ENCODE measurements at regions not wholly inside any gene's neighbourhood (a gene's known extent, or its start where the extent isn't known, plus 50 kb on each side); places are given as distances from the start of the nearest gene placed in this dataset.

DNA sequence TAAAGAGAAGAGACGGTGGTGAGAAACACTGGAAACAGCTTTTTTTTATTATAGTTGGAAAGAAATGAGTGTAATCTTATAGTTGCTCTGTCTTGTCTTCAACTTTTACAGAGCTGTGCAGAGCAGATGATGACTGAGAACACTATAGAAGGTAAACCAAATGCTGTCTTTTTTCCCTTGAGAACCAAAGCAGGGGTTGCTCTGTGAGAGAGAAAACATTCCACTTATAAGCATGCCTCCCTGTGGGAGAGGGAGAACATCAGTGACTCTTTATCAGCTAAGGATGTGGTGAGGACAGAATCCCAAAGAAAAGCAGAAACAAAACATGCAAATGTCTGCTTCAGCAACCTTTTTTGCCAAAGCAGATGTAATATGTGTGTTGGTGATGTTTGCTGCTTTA lies 179.3 kb upstream of the HDDC2 start:
- Histone ChIP-seq H2AFZ (ENCODE audit: low read length) (no peak overlapping the region), H4K20me1 (ENCODE audit: insufficient read depth, low read depth, low read length) (no peaks in the 10 kb centered on the region), H3K36me3 (ENCODE audit: insufficient read depth, low read length) (no peaks in the 10 kb centered on the region), H3K9me2 (replicated peaks; ENCODE audit: insufficient read depth, low read length) (no peaks in the 10 kb centered on the region), H3K27me3 (ENCODE audit: low read length) (no peaks in the 10 kb centered on the region), H3K4me2 (ENCODE audit: low read depth, low read length, poor library complexity, severe bottlenecking) (no peak overlapping the region), H3K9ac (ENCODE audit: low read length) (no peak overlapping the region), H3K79me2 (ENCODE audit: low read length) (no peaks in the 10 kb centered on the region), H3K4me3 (ENCODE audit: low read length) (no peak overlapping the region), H3K27ac (ENCODE audit: low read length) (no peak overlapping the region), H3K4me1 (ENCODE audit: low read length) (no peaks in the 10 kb centered on the region), H3K9me3 (ENCODE audit: low read length) (no peaks in the 10 kb centered on the region)
- no peak for DNase-seq

GRCh38 chr6:125485757-125486156 lies 184.0 kb upstream of the HDDC2 start:
- no peaks in the 10 kb centered on the region for H3K9me2 ChIP-seq (replicated peaks; ENCODE audit: insufficient read depth, low read length)
- H3K9me3 ChIP-seq (ENCODE audit: low read length): no peaks in the 10 kb centered on the region
- no peak overlapping the region for H3K9ac ChIP-seq (ENCODE audit: low read length)
- H2AFZ ChIP-seq (ENCODE audit: low read length): no peak overlapping the region
- H4K20me1 ChIP-seq (ENCODE audit: insufficient read depth, low read depth, low read length): no peaks in the 10 kb centered on the region
- no peak for DNase-seq
- no peaks in the 10 kb centered on the region for H3K79me2 ChIP-seq (ENCODE audit: low read length)
- H3K27me3 ChIP-seq (ENCODE audit: low read length): no peaks in the 10 kb centered on the region
- H3K36me3 ChIP-seq (ENCODE audit: insufficient read depth, low read length): no peaks in the 10 kb centered on the region
- no peak overlapping the region for H3K4me2 ChIP-seq (ENCODE audit: low read depth, low read length, poor library complexity, severe bottlenecking)
- no peaks in the 10 kb centered on the region for H3K4me1 ChIP-seq (ENCODE audit: low read length)
- no peak overlapping the region for H3K4me3 ChIP-seq (ENCODE audit: low read length)
- H3K27ac ChIP-seq (ENCODE audit: low read length): no peak overlapping the region

- Histone ChIP-seq H2AFZ (ENCODE audit: low read length) (no peak overlapping the region), H4K20me1 (ENCODE audit: insufficient read depth, low read depth, low read length) (no peaks in the 10 kb centered on the region), H3K4me1 (ENCODE audit: low read length) (no peaks in the 10 kb centered on the region), H3K27ac (ENCODE audit: low read length) (no peak overlapping the region), H3K4me2 (ENCODE audit: low read depth, low read length, poor library complexity, severe bottlenecking) (no peak overlapping the region), H3K4me3 (ENCODE audit: low read length) (no peak overlapping the region), H3K9me2 (replicated peaks; ENCODE audit: insufficient read depth, low read length) (no peaks in the 10 kb centered on the region), H3K9ac (ENCODE audit: low read length) (no peak overlapping the region), H3K9me3 (ENCODE audit: low read length) (no peaks in the 10 kb centered on the region), H3K79me2 (ENCODE audit: low read length) (no peaks in the 10 kb centered on the region), H3K36me3 (ENCODE audit: insufficient read depth, low read length) (no peaks in the 10 kb centered on the region), H3K27me3 (ENCODE audit: low read length) (no peaks in the 10 kb centered on the region)
- no peak for DNase-seq
These were observed 185.1 kb upstream of the HDDC2 start for GRCh38 chr6:125486881-125487280.

- no peaks in the 10 kb centered on the region for H3K9me3 ChIP-seq (ENCODE audit: low read length)
- H3K27ac ChIP-seq (ENCODE audit: low read length): no peak overlapping the region
- H3K79me2 ChIP-seq (ENCODE audit: low read length): no peaks in the 10 kb centered on the region
- no peak overlapping the region for H2AFZ ChIP-seq (ENCODE audit: low read length)
- no peaks in the 10 kb centered on the region for H3K4me1 ChIP-seq (ENCODE audit: low read length)
- no peaks in the 10 kb centered on the region for H3K27me3 ChIP-seq (ENCODE audit: low read length)
- no peak overlapping the region for H3K4me3 ChIP-seq (ENCODE audit: low read length)
- no peaks in the 10 kb centered on the region for H4K20me1 ChIP-seq (ENCODE audit: insufficient read depth, low read depth, low read length)
- H3K9ac ChIP-seq (ENCODE audit: low read length): no peak overlapping the region
- DNase-seq: no peak
- no peak overlapping the region for H3K4me2 ChIP-seq (ENCODE audit: low read depth, low read length, poor library complexity, severe bottlenecking)
- H3K9me2 ChIP-seq (replicated peaks; ENCODE audit: insufficient read depth, low read length): no peaks in the 10 kb centered on the region
- no peaks in the 10 kb centered on the region for H3K36me3 ChIP-seq (ENCODE audit: insufficient read depth, low read length)
These were observed 188.0 kb upstream of the HDDC2 start for GRCh38 chr6:125489579-125490285.

- no peak for DNase-seq
- no peaks in the 10 kb centered on the region for H3K36me3 ChIP-seq (ENCODE audit: insufficient read depth, low read length)
- H4K20me1 ChIP-seq (ENCODE audit: insufficient read depth, low read depth, low read length): no peaks in the 10 kb centered on the region
- H3K9me3 ChIP-seq (ENCODE audit: low read length): no peaks in the 10 kb centered on the region
- no peak overlapping the region for H3K27ac ChIP-seq (ENCODE audit: low read length)
- H3K9me2 ChIP-seq (replicated peaks; ENCODE audit: insufficient read depth, low read length): no peaks in the 10 kb centered on the region
- no peak overlapping the region for H3K9ac ChIP-seq (ENCODE audit: low read length)
- H3K4me2 ChIP-seq (ENCODE audit: low read depth, low read length, poor library complexity, severe bottlenecking): no peak overlapping the region
- H3K4me3 ChIP-seq (ENCODE audit: low read length): no peak overlapping the region
- H2AFZ ChIP-seq (ENCODE audit: low read length): no peak overlapping the region
- H3K79me2 ChIP-seq (ENCODE audit: low read length): no peaks in the 10 kb centered on the region
- no peaks in the 10 kb centered on the region for H3K27me3 ChIP-seq (ENCODE audit: low read length)
- no peaks in the 10 kb centered on the region for H3K4me1 ChIP-seq (ENCODE audit: low read length)
These were observed 190.3 kb upstream of the HDDC2 start for GRCh38 chr6:125491860-125492618.

GRCh38 chr6:125498606-125499005 lies 196.8 kb upstream of the HDDC2 start:
- Histone ChIP-seq H3K27ac (ENCODE audit: low read length) (no peak overlapping the region), H3K4me1 (ENCODE audit: low read length) (no peaks in the 10 kb centered on the region), H3K36me3 (ENCODE audit: insufficient read depth, low read length) (no peaks in the 10 kb centered on the region), H3K4me2 (ENCODE audit: low read depth, low read length, poor library complexity, severe bottlenecking) (no peak overlapping the region), H2AFZ (ENCODE audit: low read length) (no peak overlapping the region), H3K9me2 (replicated peaks; ENCODE audit: insufficient read depth, low read length) (no peaks in the 10 kb centered on the region), H3K27me3 (ENCODE audit: low read length) (no peaks in the 10 kb centered on the region), H3K9ac (ENCODE audit: low read length) (no peak overlapping the region), H3K79me2 (ENCODE audit: low read length) (no peaks in the 10 kb centered on the region), H4K20me1 (ENCODE audit: insufficient read depth, low read depth, low read length) (no peaks in the 10 kb centered on the region), H3K4me3 (ENCODE audit: low read length) (no peak overlapping the region), H3K9me3 (ENCODE audit: low read length) (no peaks in the 10 kb centered on the region)
- DNase-seq: no peak

DNA sequence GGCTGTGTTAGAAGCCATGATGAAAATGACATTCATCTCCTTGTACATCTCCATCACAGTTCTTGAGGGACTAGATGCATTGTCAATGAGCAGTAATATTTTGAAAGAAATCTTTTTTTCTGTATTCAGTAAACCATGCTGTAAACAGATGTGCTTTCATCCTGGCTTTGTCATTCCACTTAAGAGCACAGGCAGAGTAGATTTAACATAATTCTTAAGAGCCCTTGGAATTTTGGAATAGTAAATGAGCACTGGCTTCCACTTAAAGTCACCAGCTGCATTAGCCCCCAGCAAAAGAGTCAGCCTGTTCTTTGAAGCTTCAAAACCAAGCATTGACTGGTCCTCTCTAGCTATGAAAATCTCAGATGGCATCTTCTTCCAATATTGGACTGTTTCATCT lies 197.8 kb upstream of the HDDC2 start:
- Histone ChIP-seq H3K36me3 (ENCODE audit: insufficient read depth, low read length) (no peaks in the 10 kb centered on the region), H3K9me2 (replicated peaks; ENCODE audit: insufficient read depth, low read length) (no peaks in the 10 kb centered on the region), H3K79me2 (ENCODE audit: low read length) (no peaks in the 10 kb centered on the region), H3K27ac (ENCODE audit: low read length) (no peak overlapping the region), H2AFZ (ENCODE audit: low read length) (no peak overlapping the region), H3K4me2 (ENCODE audit: low read depth, low read length, poor library complexity, severe bottlenecking) (no peak overlapping the region), H3K4me1 (ENCODE audit: low read length) (no peaks in the 10 kb centered on the region), H3K9ac (ENCODE audit: low read length) (no peak overlapping the region), H4K20me1 (ENCODE audit: insufficient read depth, low read depth, low read length) (no peaks in the 10 kb centered on the region), H3K4me3 (ENCODE audit: low read length) (no peak overlapping the region), H3K27me3 (ENCODE audit: low read length) (no peaks in the 10 kb centered on the region), H3K9me3 (ENCODE audit: low read length) (no peaks in the 10 kb centered on the region)
- DNase-seq: no peak

DNA sequence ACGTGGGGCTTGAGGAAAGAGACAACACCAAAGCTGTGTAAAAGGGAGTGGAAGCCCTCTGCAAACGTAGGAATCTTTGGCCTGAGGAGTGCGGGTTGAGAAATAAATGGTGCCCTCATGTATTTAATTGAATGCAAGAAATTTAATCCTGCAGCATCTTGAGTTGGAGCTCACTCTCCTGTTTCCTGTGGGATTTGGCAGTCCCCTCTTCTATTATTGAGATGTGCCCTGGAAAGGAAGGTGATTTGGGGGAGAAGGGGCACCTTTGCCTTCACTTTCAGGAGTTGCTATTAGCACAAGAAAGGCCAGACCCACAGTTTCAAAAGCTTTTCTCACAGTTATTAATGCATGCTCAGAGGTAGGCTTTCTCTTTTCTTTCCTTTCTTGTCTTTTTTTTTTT lies 201.4 kb upstream of the HDDC2 start:
- Histone ChIP-seq H3K27ac (ENCODE audit: low read length) (no peak overlapping the region), H3K4me3 (ENCODE audit: low read length) (no peak overlapping the region), H3K36me3 (ENCODE audit: insufficient read depth, low read length) (no peaks in the 10 kb centered on the region), H3K4me2 (ENCODE audit: low read depth, low read length, poor library complexity, severe bottlenecking) (no peak overlapping the region), H2AFZ (ENCODE audit: low read length) (no peak overlapping the region), H3K9me3 (ENCODE audit: low read length) (no peaks in the 10 kb centered on the region), H3K79me2 (ENCODE audit: low read length) (no peaks in the 10 kb centered on the region), H3K4me1 (ENCODE audit: low read length) (0 out of 2 replicates have a peak, but pooled peaks cover 3% of the 10 kb centered on the region), H3K9ac (ENCODE audit: low read length) (no peak overlapping the region), H3K9me2 (replicated peaks; ENCODE audit: insufficient read depth, low read length) (no peaks in the 10 kb centered on the region), H4K20me1 (ENCODE audit: insufficient read depth, low read depth, low read length) (no peaks in the 10 kb centered on the region), H3K27me3 (ENCODE audit: low read length) (no peaks in the 10 kb centered on the region)
- no peak for DNase-seq

Measured in Karpas-422 (cell line).